HEK293 (cell line): ENCODE measurements at regions not wholly inside any gene's neighbourhood (a gene's known extent, or its start where the extent isn't known, plus 50 kb on each side); places are given as distances from the start of the nearest gene placed in this dataset.

Experiments used
- CTCF ChIA-PET: fragments of 350-600 bp; formaldehyde crosslinking; extraction: SDS; loops from one replicate; lab custom pipeline; 2021; ENCODE audit warnings: antibody characterized with exemption; lab: Yijun Ruan, JAX
- POLR2A ChIA-PET: fragments of 300-600 bp; formaldehyde crosslinking; extraction: SDS; loops from one replicate; lab custom pipeline; 2020; ENCODE audit warnings: antibody characterized with exemption, inconsistent platforms; lab: Yijun Ruan, JAX
- H3K27ac ChIP-seq: fragments of 200-500 bp; sonication (Bioruptor generic); 2 replicates; pipeline ENCODE4 v1.5.1; 2014; ENCODE audit warnings: low read depth, low read length, control low read depth, inconsistent platforms; ENCODE audit errors: extremely low read depth
- H3K36me3 ChIP-seq, 2 experiments: fragments of 200-500 bp in 1 of 2; sonication (Bioruptor generic) in 1 of 2; 1 replicate in 1 of 2; 2 replicates in 1 of 2; pipeline ENCODE4 v1.5.1; 2014 to 2017; ENCODE audit warnings: inconsistent platforms in 2 of 2, low read length in 2 of 2; ENCODE audit not compliant: control insufficient read depth in 2 of 2, insufficient read depth in 1 of 2
- H3K4me1 ChIP-seq: fragments of 200-500 bp; sonication (Bioruptor generic); 2 replicates; pipeline ENCODE4 v1.5.1; 2014; ENCODE audit warnings: mild to moderate bottlenecking, low read length, inconsistent platforms; ENCODE audit not compliant: control insufficient read depth, insufficient read depth
- H3K4me3 ChIP-seq: 2 replicates; pipeline ENCODE4 v1.5.1; 2011; ENCODE audit warnings: low read depth, mild to moderate bottlenecking, control low read depth, low read length, moderate library complexity
- H3K9me3 ChIP-seq: fragments of 200-500 bp; sonication (Bioruptor generic); 2 replicates; pipeline ENCODE4 v1.5.1; 2014; ENCODE audit warnings: low read depth, low read length, inconsistent platforms; ENCODE audit not compliant: control insufficient read depth, insufficient read depth
- FEZF1 ChIP-seq: fragments of 450-650 bp; formaldehyde crosslinking; IDR thresholded peaks from 2 replicates; pipeline ENCODE4 v1.5.1; 2016; ENCODE audit warnings: missing biosample characterization, missing genetic modification characterization
- KLF1 ChIP-seq: fragments of 450-650 bp; formaldehyde crosslinking; IDR thresholded peaks from 2 replicates; pipeline ENCODE4 v1.5.1; 2016; ENCODE audit warnings: missing biosample characterization, missing genetic modification characterization
- SP2 ChIP-seq: fragments of 450-650 bp; formaldehyde crosslinking; IDR thresholded peaks from 2 replicates; pipeline ENCODE4 v1.5.1; 2016; ENCODE audit warnings: missing biosample characterization, missing genetic modification characterization
- SP3 ChIP-seq: fragments of 450-650 bp; formaldehyde crosslinking; IDR thresholded peaks from 2 replicates; pipeline ENCODE4 v1.5.1; 2016; ENCODE audit warnings: missing biosample characterization, missing genetic modification characterization
- ZBTB1 ChIP-seq: fragments of 450-650 bp; formaldehyde crosslinking; IDR thresholded peaks from 2 replicates; pipeline ENCODE4 v1.5.1; 2016; ENCODE audit warnings: missing biosample characterization, missing genetic modification characterization
- ZFP3 ChIP-seq: fragments of 450-650 bp; formaldehyde crosslinking; IDR thresholded peaks from 2 replicates; pipeline ENCODE4 v1.5.1; 2016; ENCODE audit warnings: low read depth, missing biosample characterization, missing genetic modification characterization
- ZFP41 ChIP-seq: fragments of 450-650 bp; formaldehyde crosslinking; IDR thresholded peaks from 2 replicates; pipeline ENCODE4 v1.5.1; 2016; ENCODE audit warnings: missing biosample characterization, missing genetic modification characterization, borderline replicate concordance
- ZFP69B ChIP-seq: fragments of 450-650 bp; formaldehyde crosslinking; IDR thresholded peaks from 2 replicates; pipeline ENCODE4 v1.5.1; 2016; ENCODE audit warnings: missing biosample characterization, missing genetic modification characterization
- ZIC2 ChIP-seq: fragments of 450-650 bp; formaldehyde crosslinking; IDR thresholded peaks from 2 replicates; pipeline ENCODE4 v1.5.1; 2016; ENCODE audit warnings: missing biosample characterization, missing genetic modification characterization
- ZNF132 ChIP-seq: fragments of 450-650 bp; formaldehyde crosslinking; IDR thresholded peaks from 2 replicates; pipeline ENCODE4 v1.5.1; 2017; ENCODE audit warnings: missing biosample characterization, missing genetic modification characterization, borderline replicate concordance
- ZNF184 ChIP-seq: fragments of 450-650 bp; IDR thresholded peaks from 2 replicates; pipeline ENCODE4 v1.5.1; 2018; ENCODE audit warnings: missing biosample characterization, mild to moderate bottlenecking, missing genetic modification characterization
- ZNF416 ChIP-seq: fragments of 450-650 bp; formaldehyde crosslinking; IDR thresholded peaks from 2 replicates; pipeline ENCODE4 v1.5.1; 2016; ENCODE audit warnings: missing biosample characterization, missing genetic modification characterization
- ZNF48 ChIP-seq: fragments of 450-650 bp; formaldehyde crosslinking; IDR thresholded peaks from 2 replicates; pipeline ENCODE4 v1.5.1; 2016; ENCODE audit warnings: missing biosample characterization, missing genetic modification characterization
- ZNF529 ChIP-seq: fragments of 450-650 bp; formaldehyde crosslinking; IDR thresholded peaks from 2 replicates; pipeline ENCODE4 v1.5.1; 2017; ENCODE audit warnings: missing genetic modification characterization, missing biosample characterization; ENCODE audit not compliant: insufficient replicate concordance
- ZNF600 ChIP-seq: fragments of 450-650 bp; formaldehyde crosslinking; IDR thresholded peaks from 2 replicates; pipeline ENCODE4 v1.5.1; 2016; ENCODE audit warnings: missing biosample characterization, missing genetic modification characterization
- ZNF610 ChIP-seq: fragments of 450-650 bp; formaldehyde crosslinking; IDR thresholded peaks from 2 replicates; pipeline ENCODE4 v1.5.1; 2016; ENCODE audit warnings: missing biosample characterization, missing genetic modification characterization, borderline replicate concordance
- ZNF624 ChIP-seq: fragments of 450-650 bp; formaldehyde crosslinking; IDR thresholded peaks from 2 replicates; pipeline ENCODE4 v1.5.1; 2017; ENCODE audit warnings: missing biosample characterization, missing genetic modification characterization
- ZNF677 ChIP-seq: fragments of 450-650 bp; IDR thresholded peaks from 2 replicates; pipeline ENCODE4 v1.5.0; 2018; ENCODE audit warnings: missing biosample characterization, mild to moderate bottlenecking, missing genetic modification characterization, moderate library complexity
- ZNF701 ChIP-seq: fragments of 450-650 bp; formaldehyde crosslinking; IDR thresholded peaks from 2 replicates; pipeline ENCODE4 v1.5.1; 2016; ENCODE audit warnings: missing biosample characterization, missing genetic modification characterization
- ZNF76 ChIP-seq: fragments of 450-650 bp; formaldehyde crosslinking; IDR thresholded peaks from 2 replicates; pipeline ENCODE4; 2016; ENCODE audit warnings: low read depth, missing biosample characterization, missing genetic modification characterization, borderline replicate concordance
- TF ChIP-seq, protein P1 (sequence below): fragments of 450-650 bp; formaldehyde crosslinking; IDR thresholded peaks from 2 replicates; pipeline ENCODE4 v1.5.1; 2016; ENCODE audit warnings: missing biosample characterization, missing genetic modification characterization
- TF ChIP-seq, protein P2 (sequence below): fragments of 450-650 bp; formaldehyde crosslinking; IDR thresholded peaks from 2 replicates; pipeline ENCODE4 v1.5.1; 2016; ENCODE audit warnings: missing biosample characterization, missing genetic modification characterization
- TF ChIP-seq, protein P3 (sequence below): fragments of 450-650 bp; formaldehyde crosslinking; IDR thresholded peaks from 2 replicates; pipeline ENCODE4; 2016; ENCODE audit warnings: missing biosample characterization, missing genetic modification characterization
- TF ChIP-seq, protein P4 (sequence below): fragments of 450-650 bp; formaldehyde crosslinking; IDR thresholded peaks from 2 replicates; pipeline ENCODE4 v1.5.1; 2016; ENCODE audit warnings: missing biosample characterization, missing genetic modification characterization, low read depth
- TF ChIP-seq, protein P5 (sequence below): fragments of 450-650 bp; formaldehyde crosslinking; IDR thresholded peaks from 2 replicates; pipeline ENCODE4 v1.5.1; 2016; ENCODE audit warnings: missing biosample characterization, missing genetic modification characterization, low read depth

DNA sequence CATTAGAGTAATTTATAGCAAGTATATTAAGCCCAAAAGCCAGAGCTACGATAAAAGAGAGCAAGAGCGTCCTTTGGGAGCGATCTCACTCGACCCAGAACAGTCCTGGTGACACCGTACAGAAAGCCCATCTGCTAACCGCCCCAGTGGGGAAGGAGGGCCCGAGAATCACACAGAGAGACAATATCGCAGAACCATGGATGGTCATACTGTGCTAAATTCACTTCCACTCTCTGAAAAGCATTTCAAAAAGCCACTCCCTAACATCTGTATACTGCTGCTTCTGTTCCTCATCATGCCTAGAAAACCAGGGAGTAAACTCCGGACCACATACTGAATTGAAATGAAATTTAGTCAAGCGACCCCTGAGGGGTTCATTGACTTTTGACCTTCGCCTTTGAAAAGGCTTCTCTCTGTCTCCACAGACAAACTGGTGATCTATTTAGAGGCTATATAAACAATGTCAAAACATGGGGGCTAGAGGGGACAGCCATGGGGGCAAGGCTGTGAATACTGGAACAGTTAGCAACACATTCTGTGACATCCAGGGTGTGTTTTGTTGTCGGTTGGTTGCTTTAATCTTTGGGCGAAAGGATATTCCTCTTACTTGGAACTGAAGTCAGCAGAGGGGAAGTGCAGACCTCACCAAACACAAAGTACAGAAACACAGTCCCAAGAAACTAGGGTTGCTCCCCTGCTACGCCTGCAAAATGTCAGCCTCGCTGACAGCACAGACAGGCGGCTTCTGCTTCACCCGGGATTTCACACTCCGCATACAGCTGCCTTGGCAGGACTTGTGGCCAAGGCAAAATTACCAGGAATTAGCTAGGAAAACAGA is 129.0 kb upstream of the RASGEF1B start:
- POLR2A ChIA-PET: no interaction called here
- Histone ChIP-seq H3K9me3 (no peaks in the 10 kb centered on the region; the same call in 1 of the 2 replicates), H3K27ac (no peak overlapping the region), H3K4me3 (no peak overlapping the region), H3K36me3 (no peaks in the 10 kb centered on the region), H3K4me1 (peaks cover 4% of the 10 kb centered on the region; the same call in 1 of the 2 replicates)
- CTCF ChIA-PET: no interaction called here
- TF ChIP-seq ZFP41 (tag by site-specific recombination) (no peak), ZNF624 (tag by site-specific recombination) (no peak), ZNF184 (tag by site-specific recombination) (no peak), ZNF701 (no peak), SP2 (tag by site-specific recombination) (no peak), ZIC2 (tag by site-specific recombination) (no peak), ZNF677 (tag by site-specific recombination) (no peak), ZFP69B (tag by site-specific recombination) (no peak), ZNF610 (no peak), ZNF529 (tag by site-specific recombination) (no peak), ZNF600 (tag by site-specific recombination) (no peak), ZNF48 (tag by site-specific recombination) (no peak), KLF1 (tag by site-specific recombination) (no peak), ZNF132 (no peak), ZNF76 (tag by site-specific recombination) (no peak), ZBTB1 (no peak), FEZF1 (tag by site-specific recombination) (no peak)
- TF ChIP-seq, protein P1, sequence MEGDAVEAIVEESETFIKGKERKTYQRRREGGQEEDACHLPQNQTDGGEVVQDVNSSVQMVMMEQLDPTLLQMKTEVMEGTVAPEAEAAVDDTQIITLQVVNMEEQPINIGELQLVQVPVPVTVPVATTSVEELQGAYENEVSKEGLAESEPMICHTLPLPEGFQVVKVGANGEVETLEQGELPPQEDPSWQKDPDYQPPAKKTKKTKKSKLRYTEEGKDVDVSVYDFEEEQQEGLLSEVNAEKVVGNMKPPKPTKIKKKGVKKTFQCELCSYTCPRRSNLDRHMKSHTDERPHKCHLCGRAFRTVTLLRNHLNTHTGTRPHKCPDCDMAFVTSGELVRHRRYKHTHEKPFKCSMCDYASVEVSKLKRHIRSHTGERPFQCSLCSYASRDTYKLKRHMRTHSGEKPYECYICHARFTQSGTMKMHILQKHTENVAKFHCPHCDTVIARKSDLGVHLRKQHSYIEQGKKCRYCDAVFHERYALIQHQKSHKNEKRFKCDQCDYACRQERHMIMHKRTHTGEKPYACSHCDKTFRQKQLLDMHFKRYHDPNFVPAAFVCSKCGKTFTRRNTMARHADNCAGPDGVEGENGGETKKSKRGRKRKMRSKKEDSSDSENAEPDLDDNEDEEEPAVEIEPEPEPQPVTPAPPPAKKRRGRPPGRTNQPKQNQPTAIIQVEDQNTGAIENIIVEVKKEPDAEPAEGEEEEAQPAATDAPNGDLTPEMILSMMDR (tag by site-specific recombination): no peak
- TF ChIP-seq, protein P2, sequence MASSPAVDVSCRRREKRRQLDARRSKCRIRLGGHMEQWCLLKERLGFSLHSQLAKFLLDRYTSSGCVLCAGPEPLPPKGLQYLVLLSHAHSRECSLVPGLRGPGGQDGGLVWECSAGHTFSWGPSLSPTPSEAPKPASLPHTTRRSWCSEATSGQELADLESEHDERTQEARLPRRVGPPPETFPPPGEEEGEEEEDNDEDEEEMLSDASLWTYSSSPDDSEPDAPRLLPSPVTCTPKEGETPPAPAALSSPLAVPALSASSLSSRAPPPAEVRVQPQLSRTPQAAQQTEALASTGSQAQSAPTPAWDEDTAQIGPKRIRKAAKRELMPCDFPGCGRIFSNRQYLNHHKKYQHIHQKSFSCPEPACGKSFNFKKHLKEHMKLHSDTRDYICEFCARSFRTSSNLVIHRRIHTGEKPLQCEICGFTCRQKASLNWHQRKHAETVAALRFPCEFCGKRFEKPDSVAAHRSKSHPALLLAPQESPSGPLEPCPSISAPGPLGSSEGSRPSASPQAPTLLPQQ: no peak
- TF ChIP-seq, protein P3, sequence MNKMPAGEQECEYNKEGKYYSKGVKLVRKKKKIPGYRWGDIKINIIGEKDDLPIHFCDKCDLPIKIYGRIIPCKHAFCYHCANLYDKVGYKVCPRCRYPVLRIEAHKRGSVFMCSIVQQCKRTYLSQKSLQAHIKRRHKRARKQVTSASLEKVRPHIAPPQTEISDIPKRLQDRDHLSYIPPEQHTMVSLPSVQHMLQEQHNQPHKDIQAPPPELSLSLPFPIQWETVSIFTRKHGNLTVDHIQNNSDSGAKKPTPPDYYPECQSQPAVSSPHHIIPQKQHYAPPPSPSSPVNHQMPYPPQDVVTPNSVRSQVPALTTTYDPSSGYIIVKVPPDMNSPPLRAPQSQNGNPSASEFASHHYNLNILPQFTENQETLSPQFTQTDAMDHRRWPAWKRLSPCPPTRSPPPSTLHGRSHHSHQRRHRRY (tag by site-specific recombination): no peak

DNA sequence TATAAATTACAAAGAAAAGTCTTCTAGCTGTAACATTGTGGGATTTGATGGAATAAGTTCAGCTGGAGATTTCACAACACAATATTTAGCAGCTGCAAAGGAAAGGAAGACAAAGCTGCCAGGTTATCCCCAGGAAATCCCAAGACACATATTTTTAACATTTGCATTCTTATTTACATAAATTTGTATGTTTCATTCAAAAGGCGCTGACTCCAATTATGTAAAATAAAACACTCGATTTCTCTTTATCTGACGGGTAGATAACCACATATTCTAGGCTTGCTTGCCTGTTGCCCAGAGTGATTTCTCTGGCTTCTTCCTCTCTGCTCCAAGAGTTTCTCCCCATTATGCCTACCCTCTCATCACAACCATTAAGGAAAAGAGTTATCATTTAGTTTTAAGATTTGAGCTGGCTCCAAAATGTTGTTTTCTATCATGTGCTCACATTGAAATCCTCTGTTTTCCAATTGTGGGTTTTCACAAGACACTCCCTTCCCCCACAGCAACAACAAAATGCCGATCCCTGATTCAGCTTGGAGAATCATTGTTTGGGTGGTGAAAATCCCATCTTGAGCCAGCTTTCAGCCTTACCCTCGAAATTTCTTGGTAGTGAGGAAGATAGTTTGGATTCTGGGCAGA is 128.2 kb upstream of the RASGEF1B start:
- Histone ChIP-seq H3K9me3 (no peaks in the 10 kb centered on the region; the same call in 1 of the 2 replicates), H3K27ac (no peak overlapping the region), H3K4me1 (peaks cover 10% of the 10 kb centered on the region; the same call in 1 of the 2 replicates), H3K36me3 (no peaks in the 10 kb centered on the region), H3K4me3 (no peak overlapping the region)
- ChIA-PET POLR2A (no interaction called here), CTCF (no interaction called here)
- TF ChIP-seq, protein P4, sequence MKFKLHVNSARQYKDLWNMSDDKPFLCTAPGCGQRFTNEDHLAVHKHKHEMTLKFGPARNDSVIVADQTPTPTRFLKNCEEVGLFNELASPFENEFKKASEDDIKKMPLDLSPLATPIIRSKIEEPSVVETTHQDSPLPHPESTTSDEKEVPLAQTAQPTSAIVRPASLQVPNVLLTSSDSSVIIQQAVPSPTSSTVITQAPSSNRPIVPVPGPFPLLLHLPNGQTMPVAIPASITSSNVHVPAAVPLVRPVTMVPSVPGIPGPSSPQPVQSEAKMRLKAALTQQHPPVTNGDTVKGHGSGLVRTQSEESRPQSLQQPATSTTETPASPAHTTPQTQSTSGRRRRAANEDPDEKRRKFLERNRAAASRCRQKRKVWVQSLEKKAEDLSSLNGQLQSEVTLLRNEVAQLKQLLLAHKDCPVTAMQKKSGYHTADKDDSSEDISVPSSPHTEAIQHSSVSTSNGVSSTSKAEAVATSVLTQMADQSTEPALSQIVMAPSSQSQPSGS (tag by site-specific recombination): no peak
- TF ChIP-seq ZNF416 (tag by site-specific recombination) (no peak), ZFP3 (tag by site-specific recombination) (no peak), SP3 (tag by site-specific recombination) (no peak)
- TF ChIP-seq, protein P5, sequence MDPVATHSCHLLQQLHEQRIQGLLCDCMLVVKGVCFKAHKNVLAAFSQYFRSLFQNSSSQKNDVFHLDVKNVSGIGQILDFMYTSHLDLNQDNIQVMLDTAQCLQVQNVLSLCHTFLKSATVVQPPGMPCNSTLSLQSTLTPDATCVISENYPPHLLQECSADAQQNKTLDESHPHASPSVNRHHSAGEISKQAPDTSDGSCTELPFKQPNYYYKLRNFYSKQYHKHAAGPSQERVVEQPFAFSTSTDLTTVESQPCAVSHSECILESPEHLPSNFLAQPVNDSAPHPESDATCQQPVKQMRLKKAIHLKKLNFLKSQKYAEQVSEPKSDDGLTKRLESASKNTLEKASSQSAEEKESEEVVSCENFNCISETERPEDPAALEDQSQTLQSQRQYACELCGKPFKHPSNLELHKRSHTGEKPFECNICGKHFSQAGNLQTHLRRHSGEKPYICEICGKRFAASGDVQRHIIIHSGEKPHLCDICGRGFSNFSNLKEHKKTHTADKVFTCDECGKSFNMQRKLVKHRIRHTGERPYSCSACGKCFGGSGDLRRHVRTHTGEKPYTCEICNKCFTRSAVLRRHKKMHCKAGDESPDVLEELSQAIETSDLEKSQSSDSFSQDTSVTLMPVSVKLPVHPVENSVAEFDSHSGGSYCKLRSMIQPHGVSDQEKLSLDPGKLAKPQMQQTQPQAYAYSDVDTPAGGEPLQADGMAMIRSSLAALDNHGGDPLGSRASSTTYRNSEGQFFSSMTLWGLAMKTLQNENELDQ: no peak
